OCI-LY7 (cell line): ENCODE measurements at regions not wholly inside any gene's neighbourhood (a gene's known extent, or its start where the extent isn't known, plus 50 kb on each side); places are given as distances from the start of the nearest gene placed in this dataset.

Source experiments
- BruUV-seq: library from RNA; stranded (reverse); fragments of 400-500 nt; replicated peaks from 2 replicates; lab custom pipeline; 2021; lab: Mats Ljungman, UMichigan
- CTCF ChIA-PET: fragments of 300-600 bp; sonication (Branson Sonifier 250); formaldehyde crosslinking; loops from one replicate; lab custom pipeline; 2022; ENCODE audit warnings: antibody characterized with exemption; ENCODE audit not compliant: unreplicated experiment; lab: Charles Lee
- POLR2A ChIA-PET: fragments of 300-600 bp; sonication (Branson Sonifier 250); formaldehyde crosslinking; loops from one replicate; lab custom pipeline; 2022; ENCODE audit warnings: antibody characterized with exemption; lab: Charles Lee
- DNase-seq: peaks from one replicate; pipeline ENCODE4 v3.0.0-alpha.2; 2015; ENCODE audit warnings: low spot score
- H2AFZ ChIP-seq: fragments of 200-600 bp; sonication (generic), shearing (Covaris generic); 2 replicates; pipeline ENCODE4 v1.6.1; 2014; ENCODE audit warnings: mild to moderate bottlenecking, antibody characterized with exemption, low read length, moderate library complexity
- H3K27ac ChIP-seq: fragments of 200-600 bp; sonication (generic); 2 replicates; pipeline ENCODE4 v1.5.1; 2014; ENCODE audit warnings: mixed run types, low read depth, mild to moderate bottlenecking, moderate library complexity, low read length, inconsistent platforms; ENCODE audit not compliant: poor library complexity, severe bottlenecking
- H3K36me3 ChIP-seq: fragments of 200-600 bp; sonication (generic); 2 replicates; pipeline ENCODE4 v1.6.1; 2014; ENCODE audit warnings: mild to moderate bottlenecking, antibody characterized with exemption, low read length, moderate library complexity, mixed read lengths; ENCODE audit not compliant: insufficient read depth
- H3K4me1 ChIP-seq: fragments of 200-600 bp; sonication (generic); 2 replicates; pipeline ENCODE4 v1.5.1; 2014; ENCODE audit warnings: mild to moderate bottlenecking, low read length; ENCODE audit not compliant: insufficient read depth, poor library complexity, severe bottlenecking
- H3K4me2 ChIP-seq: fragments of 200-600 bp; sonication (generic); 2 replicates; pipeline ENCODE4 v1.6.1; 2014; ENCODE audit warnings: mild to moderate bottlenecking, low read length
- H3K4me3 ChIP-seq: fragments of 200-600 bp; sonication (generic); 2 replicates; pipeline ENCODE4 v1.5.1; 2014; ENCODE audit warnings: mild to moderate bottlenecking, low read depth, low read length; ENCODE audit not compliant: poor library complexity, severe bottlenecking
- H3K79me2 ChIP-seq: fragments of 200-600 bp; sonication (generic); 2 replicates; pipeline ENCODE4 v1.6.1; 2016; ENCODE audit warnings: low read depth, mild to moderate bottlenecking, low read length, moderate library complexity, mixed read lengths; ENCODE audit not compliant: insufficient read depth
- H3K9me2 ChIP-seq: fragments of 200-600 bp; sonication (generic); 2 replicates; pipeline ENCODE4 v1.6.1; 2016; ENCODE audit warnings: mild to moderate bottlenecking, low read length, mixed read lengths; ENCODE audit not compliant: insufficient read depth
- H3K9me3 ChIP-seq: fragments of 200-600 bp; sonication (generic); 2 replicates; pipeline ENCODE4 v1.6.1; 2014; ENCODE audit warnings: mild to moderate bottlenecking, mixed run types, low read length, mixed read lengths
- H4K20me1 ChIP-seq: fragments of 200-600 bp; sonication (generic); 2 replicates; pipeline ENCODE4 v1.6.1; 2014; ENCODE audit warnings: mild to moderate bottlenecking, antibody characterized with exemption, low read length, moderate library complexity, mixed read lengths; ENCODE audit not compliant: insufficient read depth
- EZH2phosphoT487 ChIP-seq: fragments of 200-600 bp; sonication (generic); IDR thresholded peaks from 2 replicates; pipeline ENCODE4 v1.6.1; 2018; ENCODE audit warnings: low read depth, borderline replicate concordance, mild to moderate bottlenecking, mixed run types, antibody characterized with exemption, low read length, moderate library complexity, mixed read lengths
- intact Hi-C: fragments of 100-400 bp; cut with micrococcal nuclease; formaldehyde crosslinking; loops from one replicate; pipeline ENCODE4 v1.10.0; 2022; ENCODE audit not compliant: unreplicated experiment
- TF ChIP-seq, protein P1 (sequence below): fragments of 200-600 bp; sonication (generic); conservative IDR thresholded peaks from 2 replicates; pipeline ENCODE4 v1.5.1; 2014; ENCODE audit warnings: mild to moderate bottlenecking, antibody characterized with exemption, low read length, moderate library complexity, mixed read lengths

DNA sequence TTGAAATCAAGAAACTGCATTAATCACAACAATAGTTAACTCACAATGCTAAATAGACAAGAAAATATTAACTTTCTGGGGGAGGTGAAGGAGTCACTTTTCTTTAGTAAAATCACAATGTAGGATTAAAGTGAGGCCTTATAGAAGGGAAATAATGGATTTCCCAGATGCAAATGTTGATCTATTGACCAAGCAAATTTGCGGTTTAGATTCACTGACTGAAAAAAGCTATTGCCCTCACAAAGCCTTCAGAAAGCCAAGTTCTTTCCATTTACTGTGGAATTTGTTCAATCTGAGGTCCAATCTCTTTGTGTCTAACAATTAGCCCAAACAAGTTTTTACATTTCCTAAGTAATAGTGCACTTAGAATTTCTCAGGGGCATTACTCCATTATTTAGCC is 95.1 kb upstream of the PTCHD4 start:
- no peaks in the 10 kb centered on the region for H3K9me2 ChIP-seq
- H3K9me3 ChIP-seq: no peaks in the 10 kb centered on the region
- intact Hi-C loops: no loop called here
- H3K4me2 ChIP-seq: no peak overlapping the region
- TF ChIP-seq, protein P1, sequence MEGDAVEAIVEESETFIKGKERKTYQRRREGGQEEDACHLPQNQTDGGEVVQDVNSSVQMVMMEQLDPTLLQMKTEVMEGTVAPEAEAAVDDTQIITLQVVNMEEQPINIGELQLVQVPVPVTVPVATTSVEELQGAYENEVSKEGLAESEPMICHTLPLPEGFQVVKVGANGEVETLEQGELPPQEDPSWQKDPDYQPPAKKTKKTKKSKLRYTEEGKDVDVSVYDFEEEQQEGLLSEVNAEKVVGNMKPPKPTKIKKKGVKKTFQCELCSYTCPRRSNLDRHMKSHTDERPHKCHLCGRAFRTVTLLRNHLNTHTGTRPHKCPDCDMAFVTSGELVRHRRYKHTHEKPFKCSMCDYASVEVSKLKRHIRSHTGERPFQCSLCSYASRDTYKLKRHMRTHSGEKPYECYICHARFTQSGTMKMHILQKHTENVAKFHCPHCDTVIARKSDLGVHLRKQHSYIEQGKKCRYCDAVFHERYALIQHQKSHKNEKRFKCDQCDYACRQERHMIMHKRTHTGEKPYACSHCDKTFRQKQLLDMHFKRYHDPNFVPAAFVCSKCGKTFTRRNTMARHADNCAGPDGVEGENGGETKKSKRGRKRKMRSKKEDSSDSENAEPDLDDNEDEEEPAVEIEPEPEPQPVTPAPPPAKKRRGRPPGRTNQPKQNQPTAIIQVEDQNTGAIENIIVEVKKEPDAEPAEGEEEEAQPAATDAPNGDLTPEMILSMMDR: no peak
- TF ChIP-seq EZH2phosphoT487: no peak
- no peak for DNase-seq
- H4K20me1 ChIP-seq: no peaks in the 10 kb centered on the region
- no peak overlapping the region for H2AFZ ChIP-seq
- no peaks in the 10 kb centered on the region for H3K79me2 ChIP-seq
- H3K36me3 ChIP-seq: no peaks in the 10 kb centered on the region
- no peaks in the 10 kb centered on the region for H3K4me1 ChIP-seq
- POLR2A ChIA-PET: interaction anchor here (0.7 to 1.2 kb wide), 2 partner anchors 14 to 43 kb away, joined by 3 to 4 read pairs; no protein-coding TSS in a partner anchor
- no peak overlapping the region for H3K27ac ChIP-seq
- no peak overlapping the region for H3K4me3 ChIP-seq
- BruUV-seq: no TSS peak
- CTCF ChIA-PET: no interaction called here

DNA sequence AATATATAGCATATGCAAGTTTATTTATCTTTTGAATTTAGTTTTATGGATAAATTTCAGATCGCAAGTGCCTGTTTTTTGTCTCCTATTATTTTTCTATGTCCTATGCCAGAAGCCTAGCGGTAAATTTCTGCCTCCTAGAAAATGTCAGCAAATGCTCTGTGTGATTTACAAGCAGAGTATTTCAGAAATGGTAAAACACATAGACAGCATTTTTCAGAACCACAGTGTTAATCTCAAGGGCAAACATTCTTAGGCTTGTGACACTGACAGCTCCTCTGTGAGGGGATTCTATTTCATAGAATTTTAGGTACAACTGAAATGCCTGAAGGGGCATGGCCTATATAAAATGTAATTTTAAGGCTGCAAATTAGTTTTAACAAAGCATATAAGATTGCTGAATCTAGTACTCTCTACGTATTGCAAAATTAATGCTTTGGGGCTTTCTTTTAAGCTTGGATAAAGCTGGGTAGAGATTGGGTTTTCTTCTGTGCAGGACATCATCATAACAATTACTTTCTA is 89.9 kb upstream of the PTCHD4 start:
- Histone ChIP-seq H3K4me1 (no peaks in the 10 kb centered on the region), H3K79me2 (no peaks in the 10 kb centered on the region), H2AFZ (no peak overlapping the region), H3K27ac (no peak overlapping the region), H3K9me2 (0 out of 2 replicates have a peak, but pooled peaks cover 3% of the 10 kb centered on the region), H3K4me3 (no peak overlapping the region), H3K9me3 (no peaks in the 10 kb centered on the region), H3K36me3 (no peaks in the 10 kb centered on the region), H4K20me1 (no peaks in the 10 kb centered on the region), H3K4me2 (no peak overlapping the region)
- TF ChIP-seq, protein P1: no peak
- TF ChIP-seq EZH2phosphoT487: no peak
- intact Hi-C loops: no loop called here
- ChIA-PET CTCF (no interaction called here), POLR2A (interaction anchor here (0.8 to 1.3 kb wide), 4 partner anchors 15 to 137 kb away, joined by 3 read pairs; no protein-coding TSS in a partner anchor)
- BruUV-seq: no TSS peak
- no peak for DNase-seq

DNA sequence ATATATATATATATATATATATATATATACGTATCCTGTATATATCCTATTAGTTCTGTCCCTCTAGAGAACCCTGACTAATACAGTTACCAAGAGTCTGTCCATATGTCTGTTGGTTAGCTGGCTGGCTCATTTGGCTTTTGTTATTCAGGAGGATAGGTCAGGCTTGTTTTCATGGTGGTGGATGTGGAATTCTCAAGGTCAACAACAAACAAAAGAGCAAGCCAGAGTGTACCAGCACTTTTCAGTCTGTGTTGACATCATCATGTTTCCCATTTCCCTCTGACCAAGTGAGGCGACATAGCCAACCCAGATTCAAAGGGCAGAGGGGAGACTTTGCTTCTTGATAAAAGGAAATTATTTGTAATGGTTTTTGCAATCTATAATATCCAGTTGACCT is 88.5 kb upstream of the PTCHD4 start:
- Histone ChIP-seq H3K36me3 (no peaks in the 10 kb centered on the region), H3K27ac (no peak overlapping the region), H3K9me2 (0 out of 2 replicates have a peak, but pooled peaks cover 3% of the 10 kb centered on the region), H3K4me1 (no peaks in the 10 kb centered on the region), H2AFZ (no peak overlapping the region), H3K4me2 (no peak overlapping the region), H3K79me2 (no peaks in the 10 kb centered on the region), H3K9me3 (no peaks in the 10 kb centered on the region), H4K20me1 (no peaks in the 10 kb centered on the region), H3K4me3 (no peak overlapping the region)
- intact Hi-C loops: no loop called here
- CTCF ChIA-PET: no interaction called here
- POLR2A ChIA-PET: interaction anchor here (0.9 to 1.1 kb wide), 3 partner anchors 12 to 138 kb away, joined by 3 read pairs; no protein-coding TSS in a partner anchor
- no peak for TF ChIP-seq EZH2phosphoT487
- TF ChIP-seq, protein P1: no peak
- no TSS peak for BruUV-seq
- DNase-seq: no peak
